Activated CD4-positive, alpha-beta memory T cell treated with anti-CD3 and anti-CD28 coated beads, Interleukin-2, amount 10 ng/mL, durations not matched to agents 7 days and 5 days (primary cell): ENCODE measurements at regions not wholly inside any gene's neighbourhood (a gene's known extent, or its start where the extent isn't known, plus 50 kb on each side); places are given as distances from the start of the nearest gene placed in this dataset.
"Not testable (repeated sequence)": the region's sequence is repeated elsewhere in the genome, so short reads cannot be mapped to it uniquely, and the experiment has no call there.

ENCODE experiments used
- CTCF ChIA-PET: fragments of 350-600 bp; sonication (Branson Sonifier 250); formaldehyde crosslinking; loops from one replicate; lab custom pipeline; 2021; ENCODE audit warnings: antibody characterized with exemption, inconsistent platforms; lab: Charles Lee
- POLR2A ChIA-PET: fragments of 350-600 bp; sonication (Branson Sonifier 250); formaldehyde crosslinking; loops from one replicate; lab custom pipeline; 2021; ENCODE audit warnings: antibody characterized with exemption; lab: Charles Lee
- DNase-seq: peaks from one replicate; pipeline ENCODE4 v3.0.0-alpha.2; 2020
- H3K27ac Mint-ChIP-seq: one replicate; pipeline ENCODE4 v1.8.0; 2021; ENCODE audit warnings: mild to moderate bottlenecking, mixed read lengths
- H3K27me3 Mint-ChIP-seq: one replicate; pipeline ENCODE4 v1.8.0; 2021; ENCODE audit warnings: mixed read lengths
- H3K36me3 Mint-ChIP-seq: one replicate; pipeline ENCODE4 v1.8.0; 2021; ENCODE audit warnings: low read depth, mixed read lengths
- H3K4me1 Mint-ChIP-seq: one replicate; pipeline ENCODE4 v1.8.0; 2021; ENCODE audit warnings: mixed read lengths
- H3K4me3 Mint-ChIP-seq: one replicate; pipeline ENCODE4 v1.8.0; 2021; ENCODE audit warnings: mild to moderate bottlenecking, mixed read lengths
- H3K9me3 Mint-ChIP-seq: one replicate; pipeline ENCODE4 v1.8.0; 2021; ENCODE audit warnings: mixed read lengths

DNA sequence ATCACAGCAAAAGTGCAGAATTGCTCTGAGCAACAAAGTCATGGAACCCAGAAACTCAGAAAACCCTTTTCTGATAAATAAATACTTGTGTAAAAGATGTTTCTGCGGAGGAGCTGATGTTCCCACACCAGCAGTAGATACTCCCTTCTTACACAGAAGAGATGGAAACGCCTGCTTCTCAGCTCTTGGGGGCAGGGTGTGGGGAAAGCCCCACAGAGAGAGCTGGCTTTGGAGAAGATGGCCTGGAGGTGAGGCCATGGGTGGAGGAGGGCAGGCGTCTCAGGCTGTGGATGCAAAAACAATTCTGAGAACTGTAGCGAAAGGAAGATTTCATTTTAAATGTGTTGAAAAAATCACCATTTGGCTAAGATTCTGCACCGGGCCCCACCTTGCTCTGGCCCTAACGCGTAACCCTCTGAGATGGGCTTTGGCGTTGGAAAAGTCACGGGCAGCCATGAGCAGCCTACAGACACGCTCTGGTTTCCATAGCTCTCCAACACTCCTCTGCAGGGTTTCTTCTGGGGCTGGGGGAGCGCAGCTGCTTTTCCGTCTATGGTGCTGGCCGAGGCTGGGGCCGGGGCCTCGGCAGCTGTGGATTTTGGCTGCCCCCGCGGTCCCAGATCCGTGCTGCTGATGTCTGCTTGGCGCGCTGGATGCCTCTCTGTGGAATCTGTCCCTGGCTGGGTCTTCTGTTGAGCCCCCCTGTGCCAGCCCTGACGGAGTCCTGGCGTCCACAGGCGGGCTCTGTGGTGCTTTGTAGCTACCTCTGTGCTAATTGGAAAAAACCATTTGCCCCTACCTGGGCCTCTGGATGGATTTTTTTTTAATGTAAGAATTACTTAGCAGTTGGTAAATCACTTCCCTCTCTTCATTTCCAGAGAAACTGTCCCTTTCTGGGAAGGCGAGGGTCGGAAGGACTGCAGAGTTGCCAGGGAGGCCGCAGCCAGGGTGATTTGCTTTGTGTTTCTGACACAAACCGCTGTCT is 200.9 kb downstream of the BANP start:
- CTCF ChIA-PET, POLR2A ChIA-PET, H3K27me3 Mint-ChIP-seq, H3K27ac Mint-ChIP-seq, DNase-seq, H3K4me3 Mint-ChIP-seq, H3K36me3 Mint-ChIP-seq, H3K4me1 Mint-ChIP-seq, H3K9me3 Mint-ChIP-seq: not testable (repeated sequence)

GRCh38 chr16:88152879-88153278 is 201.6 kb downstream of the BANP start:
- H3K36me3 Mint-ChIP-seq, H3K4me3 Mint-ChIP-seq, H3K4me1 Mint-ChIP-seq, POLR2A ChIA-PET, H3K27ac Mint-ChIP-seq, H3K27me3 Mint-ChIP-seq, H3K9me3 Mint-ChIP-seq, DNase-seq, CTCF ChIA-PET: not testable (repeated sequence)

DNA sequence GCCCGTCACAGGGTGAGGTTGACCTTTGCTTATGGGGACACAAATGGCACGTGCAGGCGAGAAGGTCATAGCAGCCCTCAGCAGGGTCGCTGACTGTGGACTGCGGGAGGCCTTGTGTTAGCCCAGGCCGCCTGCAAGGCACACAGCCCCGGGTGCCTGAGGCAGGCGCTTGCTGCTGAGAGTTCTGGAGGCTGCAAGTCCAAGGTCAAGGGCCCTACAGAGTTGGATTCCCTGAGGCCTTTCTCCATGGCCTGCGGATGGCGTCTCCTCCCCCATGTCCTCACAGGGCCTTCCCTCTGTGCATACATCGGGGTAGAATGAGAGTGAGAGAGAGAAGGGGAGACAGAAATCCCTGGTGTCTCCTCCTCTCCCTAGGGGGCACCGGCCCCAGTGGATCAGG is 202.3 kb downstream of the BANP start:
- DNase-seq, H3K9me3 Mint-ChIP-seq, H3K27ac Mint-ChIP-seq, POLR2A ChIA-PET, H3K36me3 Mint-ChIP-seq, H3K27me3 Mint-ChIP-seq, H3K4me3 Mint-ChIP-seq, CTCF ChIA-PET, H3K4me1 Mint-ChIP-seq: not testable (repeated sequence)

- H3K4me3 Mint-ChIP-seq, H3K36me3 Mint-ChIP-seq, H3K27me3 Mint-ChIP-seq, H3K4me1 Mint-ChIP-seq, DNase-seq, POLR2A ChIA-PET, H3K27ac Mint-ChIP-seq, CTCF ChIA-PET, H3K9me3 Mint-ChIP-seq: not testable (repeated sequence)
Observed at GRCh38 chr16:88154886-88155285, 203.7 kb downstream of the BANP start.

- H3K27ac Mint-ChIP-seq, H3K27me3 Mint-ChIP-seq, DNase-seq, POLR2A ChIA-PET, H3K4me1 Mint-ChIP-seq, CTCF ChIA-PET, H3K9me3 Mint-ChIP-seq, H3K4me3 Mint-ChIP-seq, H3K36me3 Mint-ChIP-seq: not testable (repeated sequence)
Observed at GRCh38 chr16:88155681-88156080, 204.4 kb downstream of the BANP start.

- H3K4me3 Mint-ChIP-seq, H3K27me3 Mint-ChIP-seq, H3K27ac Mint-ChIP-seq, CTCF ChIA-PET, DNase-seq, H3K9me3 Mint-ChIP-seq, H3K36me3 Mint-ChIP-seq, H3K4me1 Mint-ChIP-seq, POLR2A ChIA-PET: not testable (repeated sequence)
Observed at GRCh38 chr16:88156640-88157283, 205.5 kb downstream of the BANP start.

GRCh38 chr16:88157686-88158085 is 206.5 kb downstream of the BANP start:
- CTCF ChIA-PET, H3K27me3 Mint-ChIP-seq, H3K9me3 Mint-ChIP-seq, H3K4me1 Mint-ChIP-seq, H3K4me3 Mint-ChIP-seq, POLR2A ChIA-PET, DNase-seq, H3K36me3 Mint-ChIP-seq, H3K27ac Mint-ChIP-seq: not testable (repeated sequence)

- POLR2A ChIA-PET = not testable (repeated sequence)
Observed at GRCh38 chr16:88158256-88159045, 207.2 kb downstream of the BANP start.

GRCh38 chr16:88159046-88159896 is 208.0 kb downstream of the BANP start:
- H3K4me1 Mint-ChIP-seq, CTCF ChIA-PET, H3K9me3 Mint-ChIP-seq, DNase-seq, H3K36me3 Mint-ChIP-seq, H3K27ac Mint-ChIP-seq, POLR2A ChIA-PET, H3K27me3 Mint-ChIP-seq, H3K4me3 Mint-ChIP-seq: not testable (repeated sequence)

More at GRCh38 chr16:88158256-88159045, 207.2 kb downstream of the BANP start:
- CTCF ChIA-PET, H3K4me1 Mint-ChIP-seq, H3K4me3 Mint-ChIP-seq, H3K27me3 Mint-ChIP-seq, H3K27ac Mint-ChIP-seq, H3K9me3 Mint-ChIP-seq, DNase-seq, H3K36me3 Mint-ChIP-seq: not testable (repeated sequence)

DNA sequence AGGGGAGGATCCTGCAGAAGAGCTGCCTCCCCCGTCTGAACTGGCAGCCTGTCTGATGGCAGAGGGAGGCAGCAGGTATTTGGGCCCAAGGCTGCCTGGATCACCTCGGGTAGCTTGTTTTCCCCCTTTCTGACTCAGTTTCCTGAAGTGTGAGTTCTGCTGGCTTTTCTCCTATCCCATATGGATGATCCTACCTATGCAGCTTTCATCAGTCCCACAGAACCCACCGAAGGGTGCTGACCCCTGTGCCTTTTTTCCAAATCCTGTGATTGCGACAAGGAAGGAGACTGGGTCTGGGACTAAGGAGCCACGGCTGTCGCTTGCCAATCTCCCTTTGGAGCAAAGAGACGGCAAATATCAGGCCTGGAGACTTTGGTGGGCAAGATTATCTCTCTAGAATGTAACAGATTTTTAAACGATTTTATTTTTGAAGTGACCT is 208.7 kb downstream of the BANP start:
- CTCF ChIA-PET, POLR2A ChIA-PET, H3K4me1 Mint-ChIP-seq, DNase-seq, H3K36me3 Mint-ChIP-seq, H3K27me3 Mint-ChIP-seq, H3K27ac Mint-ChIP-seq, H3K9me3 Mint-ChIP-seq, H3K4me3 Mint-ChIP-seq: not testable (repeated sequence)

DNA sequence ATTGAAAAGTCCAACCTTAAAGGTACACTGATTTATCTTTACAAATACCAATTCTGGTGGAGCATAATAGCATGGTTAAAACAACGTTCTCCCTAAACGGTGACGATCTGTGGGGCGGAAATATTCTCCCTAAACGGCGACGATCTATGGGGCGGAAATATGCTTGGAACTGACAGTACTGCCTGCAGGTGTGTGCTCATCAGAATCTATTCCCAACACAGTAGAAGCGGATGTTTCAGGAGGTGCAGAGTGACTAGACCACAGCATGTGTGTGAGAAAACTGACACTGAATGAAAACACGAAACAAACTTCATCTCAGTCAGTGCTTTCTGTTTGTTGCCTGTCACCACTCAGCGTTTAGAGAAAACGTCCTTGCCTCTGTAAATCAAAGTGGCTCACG is 210.0 kb downstream of the BANP start:
- H3K36me3 Mint-ChIP-seq, POLR2A ChIA-PET, H3K27me3 Mint-ChIP-seq, H3K9me3 Mint-ChIP-seq, DNase-seq, H3K4me1 Mint-ChIP-seq, CTCF ChIA-PET, H3K27ac Mint-ChIP-seq, H3K4me3 Mint-ChIP-seq: not testable (repeated sequence)

DNA sequence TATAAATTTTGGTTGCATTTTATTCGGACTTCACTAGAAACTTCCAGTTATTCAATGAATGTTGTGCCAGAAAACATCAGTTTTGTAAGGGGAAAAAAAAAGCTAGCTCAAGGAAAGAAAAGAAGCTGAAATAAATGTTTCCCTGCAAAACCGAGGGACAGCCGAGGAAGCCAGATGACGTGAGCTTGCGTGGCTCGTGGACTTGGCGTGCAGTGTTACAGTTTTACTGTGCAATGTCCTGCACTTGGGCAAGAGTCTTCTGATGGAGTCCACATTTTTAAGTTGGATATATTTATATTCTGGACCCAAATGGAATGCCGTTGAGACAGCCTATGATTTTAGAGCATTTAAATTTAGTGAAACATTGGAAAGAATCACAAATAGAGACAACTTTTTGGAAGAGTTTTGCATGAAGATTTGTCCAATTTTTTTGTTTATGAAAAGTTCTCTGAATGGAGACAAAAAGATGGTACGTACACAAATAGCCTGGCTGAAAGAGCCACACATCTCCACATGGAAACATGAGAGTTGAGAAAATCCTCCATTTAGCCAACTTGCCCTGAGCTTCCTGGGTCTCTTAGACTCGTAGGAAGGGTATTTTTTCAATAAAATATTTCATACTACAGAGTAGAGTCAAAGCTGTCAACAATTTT is 210.5 kb downstream of the BANP start:
- CTCF ChIA-PET, H3K27ac Mint-ChIP-seq, H3K9me3 Mint-ChIP-seq, H3K36me3 Mint-ChIP-seq, DNase-seq, H3K4me3 Mint-ChIP-seq, H3K4me1 Mint-ChIP-seq, POLR2A ChIA-PET, H3K27me3 Mint-ChIP-seq: not testable (repeated sequence)
